ENCODE measurements at regions not wholly inside any gene's neighbourhood (a gene's known extent, or its start where the extent isn't known, plus 50 kb on each side); places are given as distances from the start of the nearest gene placed in this dataset.

DNA sequence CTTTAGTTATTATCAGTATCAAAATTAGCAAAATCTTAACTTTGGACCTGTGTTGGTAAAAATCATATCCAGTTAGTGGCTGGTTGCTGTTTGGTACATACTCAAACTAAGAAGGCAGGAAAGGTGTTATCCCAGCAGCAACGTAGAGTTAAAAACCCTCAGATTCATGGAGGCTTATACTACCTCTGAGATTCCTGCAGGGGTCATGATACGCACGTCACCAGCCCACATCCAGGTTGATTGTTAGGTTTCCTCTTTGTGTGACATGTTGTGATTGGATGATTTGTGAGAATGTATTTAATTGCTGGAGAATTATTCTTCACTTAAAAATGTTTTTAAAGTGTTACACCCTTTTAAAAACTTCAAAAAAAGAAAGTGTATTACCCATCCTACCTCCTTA is 423.3 kb upstream of the ADGRL2 start:
- no peaks in the 10 kb centered on the region for H3K9me3 Mint-ChIP-seq
- ATAC-seq, result no peak

DNA sequence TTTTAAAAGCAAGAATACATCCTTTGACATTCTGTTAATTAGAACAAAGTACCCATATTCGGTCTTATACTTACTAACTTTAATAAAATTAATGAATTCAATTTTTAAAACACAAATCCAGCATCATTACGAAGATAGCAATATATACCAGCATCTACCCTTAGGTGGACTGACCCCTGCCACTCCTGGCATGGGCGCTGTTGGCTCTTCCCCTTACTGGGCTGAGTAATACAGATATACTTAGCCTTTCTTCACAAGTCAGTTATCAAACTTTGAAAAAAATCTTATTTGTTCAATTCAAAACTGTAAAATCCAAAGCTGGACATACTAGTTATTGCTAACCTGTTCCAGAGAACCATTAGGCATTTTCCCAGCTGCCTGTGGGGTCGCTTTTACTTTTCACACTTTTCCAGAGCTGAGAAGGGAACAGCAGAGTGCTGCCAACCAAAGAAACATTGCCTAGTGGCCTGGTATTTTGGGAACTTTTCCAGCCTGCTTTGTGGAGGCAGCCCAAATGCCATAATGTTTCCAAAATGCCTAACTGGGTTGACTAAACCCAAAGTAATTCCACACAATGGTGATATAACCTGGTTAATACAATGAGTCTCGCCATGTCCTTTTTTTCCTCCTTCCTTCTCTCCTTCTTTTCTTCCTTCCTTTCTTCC is 424.7 kb upstream of the ADGRL2 start:
- H3K4me3 Mint-ChIP-seq, result no peak overlapping the region
- no peaks in the 10 kb centered on the region for H3K9me3 Mint-ChIP-seq
- H3K27ac Mint-ChIP-seq, result no peak overlapping the region
- no peaks in the 10 kb centered on the region for H3K27me3 Mint-ChIP-seq
- no peaks in the 10 kb centered on the region for H3K36me3 Mint-ChIP-seq (ENCODE audit: low read depth)
- no peaks in the 10 kb centered on the region for H3K4me1 Mint-ChIP-seq
- ATAC-seq (no peak), DNase-seq (no peak)

More for the DNA sequence above, 423.3 kb upstream of the ADGRL2 start:
- H3K27ac Mint-ChIP-seq, result no peak overlapping the region
- no peaks in the 10 kb centered on the region for H3K36me3 Mint-ChIP-seq (ENCODE audit: low read depth)
- no peaks in the 10 kb centered on the region for H3K4me1 Mint-ChIP-seq
- no peak overlapping the region for H3K4me3 Mint-ChIP-seq
- H3K27me3 Mint-ChIP-seq, result no peaks in the 10 kb centered on the region
- DNase-seq, result no peak

DNA sequence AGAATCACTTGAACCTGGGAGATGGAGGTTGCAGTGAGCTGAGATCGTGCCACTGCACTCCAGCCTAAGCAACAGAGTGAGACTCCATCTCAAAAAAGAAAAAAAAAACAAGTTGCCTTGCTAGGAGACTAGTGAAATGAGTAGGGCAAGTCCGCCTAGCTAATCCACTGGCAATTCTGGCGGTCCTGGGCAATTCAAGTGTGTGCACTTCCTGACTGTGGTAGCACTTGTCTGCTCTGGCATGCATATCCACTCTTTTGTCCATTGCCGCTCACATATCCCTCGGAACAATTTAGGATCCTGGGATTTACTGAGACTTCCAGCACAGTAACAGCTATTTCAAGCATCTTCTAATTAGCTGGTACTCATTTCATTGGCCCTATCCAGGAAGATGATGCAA is 426.3 kb upstream of the ADGRL2 start:
- H3K36me3 Mint-ChIP-seq (ENCODE audit: low read depth), result no peaks in the 10 kb centered on the region
- no peak overlapping the region for H3K27ac Mint-ChIP-seq
- no peaks in the 10 kb centered on the region for H3K9me3 Mint-ChIP-seq
- no peaks in the 10 kb centered on the region for H3K4me1 Mint-ChIP-seq
- DNase-seq, result no peak
- no peak for ATAC-seq
- H3K4me3 Mint-ChIP-seq, result no peak overlapping the region
- H3K27me3 Mint-ChIP-seq, result no peaks in the 10 kb centered on the region

- Mint-ChIP-seq H3K36me3 (ENCODE audit: low read depth) (no peaks in the 10 kb centered on the region), H3K27ac (no peak overlapping the region), H3K4me3 (no peak overlapping the region), H3K4me1 (no peaks in the 10 kb centered on the region), H3K27me3 (no peaks in the 10 kb centered on the region), H3K9me3 (peaks cover 4% of the 10 kb centered on the region)
- no peak for DNase-seq
- ATAC-seq, result no peak
Observed at GRCh38 chr1:81371864-81372263, 428.9 kb upstream of the ADGRL2 start.

GRCh38 chr1:81369833-81370232 is 430.9 kb upstream of the ADGRL2 start:
- DNase-seq (no peak), ATAC-seq (no peak)
- Mint-ChIP-seq H3K27me3 (no peaks in the 10 kb centered on the region), H3K27ac (no peak overlapping the region), H3K36me3 (ENCODE audit: low read depth) (no peaks in the 10 kb centered on the region), H3K4me1 (no peaks in the 10 kb centered on the region), H3K4me3 (no peak overlapping the region), H3K9me3 (peaks cover 4% of the 10 kb centered on the region)

DNA sequence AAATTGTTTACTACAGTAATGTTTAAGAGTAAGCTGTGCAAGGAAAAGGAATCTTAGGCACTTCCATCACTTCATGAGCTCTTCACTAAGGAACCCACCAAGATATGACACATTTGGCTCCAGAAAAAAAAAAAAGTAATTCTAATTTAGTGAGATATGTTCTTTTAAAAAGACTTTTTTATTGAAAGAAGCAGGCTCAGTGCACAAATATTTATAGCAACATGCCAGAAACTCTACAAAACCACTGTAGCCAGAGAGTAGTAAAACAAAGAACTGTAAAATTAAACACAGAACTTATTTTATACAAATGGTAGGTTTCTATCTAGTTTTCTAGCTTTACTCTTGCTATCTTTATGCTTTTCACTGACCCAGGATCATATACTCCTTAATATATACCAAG is 434.6 kb upstream of the ADGRL2 start:
- no peaks in the 10 kb centered on the region for H3K36me3 Mint-ChIP-seq (ENCODE audit: low read depth)
- H3K4me3 Mint-ChIP-seq, result no peak overlapping the region
- peaks cover 8% of the 10 kb centered on the region for H3K9me3 Mint-ChIP-seq
- ATAC-seq (no peak), DNase-seq (no peak)
- no peak overlapping the region for H3K27ac Mint-ChIP-seq
- no peaks in the 10 kb centered on the region for H3K4me1 Mint-ChIP-seq
- H3K27me3 Mint-ChIP-seq, result no peaks in the 10 kb centered on the region

- Mint-ChIP-seq H3K4me1 (no peaks in the 10 kb centered on the region), H3K4me3 (no peak overlapping the region), H3K27ac (no peak overlapping the region), H3K27me3 (no peaks in the 10 kb centered on the region), H3K36me3 (ENCODE audit: low read depth) (no peaks in the 10 kb centered on the region), H3K9me3 (peaks cover 8% of the 10 kb centered on the region)
- no peak for DNase-seq
- ATAC-seq, result no peak
Observed at GRCh38 chr1:81364088-81364487, 436.6 kb upstream of the ADGRL2 start.

GRCh38 chr1:81358151-81358550 is 442.6 kb upstream of the ADGRL2 start:
- no peaks in the 10 kb centered on the region for H3K4me1 Mint-ChIP-seq
- ATAC-seq (no peak), DNase-seq (no peak)
- no peaks in the 10 kb centered on the region for H3K27me3 Mint-ChIP-seq
- H3K9me3 Mint-ChIP-seq, result peaks cover 3% of the 10 kb centered on the region
- no peak overlapping the region for H3K4me3 Mint-ChIP-seq
- no peaks in the 10 kb centered on the region for H3K36me3 Mint-ChIP-seq (ENCODE audit: low read depth)
- H3K27ac Mint-ChIP-seq, result no peak overlapping the region

DNA sequence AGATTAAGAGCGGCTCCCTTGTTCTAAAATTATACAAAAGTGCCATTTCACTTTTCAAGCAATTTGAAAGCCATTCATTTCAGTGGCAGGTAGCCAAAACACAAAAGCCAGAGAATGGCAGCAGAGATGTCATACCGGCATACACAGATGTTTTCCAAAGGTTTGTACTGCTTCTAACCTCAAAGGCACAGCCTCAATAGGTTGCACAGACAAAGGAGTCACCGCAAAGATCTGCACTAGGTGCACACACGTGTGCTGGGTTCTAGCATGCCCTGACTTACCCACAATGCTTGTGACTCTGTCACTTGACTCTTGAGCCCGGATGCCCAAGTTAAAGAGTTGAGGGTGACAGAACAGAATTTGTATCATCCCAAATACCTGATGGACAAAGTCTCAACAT is 448.9 kb upstream of the ADGRL2 start:
- no peak overlapping the region for H3K27ac Mint-ChIP-seq
- no peaks in the 10 kb centered on the region for H3K4me1 Mint-ChIP-seq
- peaks cover 3% of the 10 kb centered on the region for H3K9me3 Mint-ChIP-seq
- no peak overlapping the region for H3K4me3 Mint-ChIP-seq
- ATAC-seq (no peak), DNase-seq (no peak)
- no peaks in the 10 kb centered on the region for H3K36me3 Mint-ChIP-seq (ENCODE audit: low read depth)
- no peaks in the 10 kb centered on the region for H3K27me3 Mint-ChIP-seq

DNA sequence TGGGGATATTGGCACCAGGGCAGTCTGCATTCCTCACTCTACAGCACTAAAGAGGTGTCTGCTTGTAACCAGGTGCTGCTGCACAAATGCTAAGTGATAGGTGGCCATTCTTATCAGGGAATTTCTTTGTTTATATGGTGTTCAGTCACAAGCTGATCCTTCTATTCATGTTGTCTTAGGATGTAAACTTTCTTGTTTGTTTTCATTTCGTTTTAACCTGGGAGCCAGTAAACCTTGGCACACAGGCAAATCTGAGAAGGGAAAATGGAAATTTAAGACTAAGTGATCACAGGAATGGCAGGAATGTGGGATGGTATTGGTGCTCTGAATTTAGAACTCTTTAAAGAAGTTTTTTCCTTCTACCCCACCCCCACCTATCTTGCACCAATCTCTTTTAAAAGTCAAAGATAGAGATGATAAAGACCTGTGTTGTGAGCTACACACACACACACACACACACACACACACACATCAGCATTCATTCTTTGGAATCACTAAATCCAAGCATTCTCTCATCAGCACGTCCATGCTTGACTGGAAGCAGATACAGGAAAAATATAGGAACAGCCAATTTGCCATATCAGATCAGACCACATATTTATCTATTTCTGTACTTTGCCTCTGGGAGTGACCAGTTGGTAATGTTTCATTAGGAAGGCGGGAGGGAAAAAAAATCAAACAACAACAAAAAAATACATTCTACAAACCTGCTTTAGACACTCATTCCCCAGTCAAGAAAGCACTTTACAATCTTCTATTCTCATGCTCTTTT is 451.4 kb upstream of the ADGRL2 start:
- Mint-ChIP-seq H3K4me1 (no peaks in the 10 kb centered on the region), H3K27me3 (no peaks in the 10 kb centered on the region), H3K36me3 (ENCODE audit: low read depth) (no peaks in the 10 kb centered on the region), H3K27ac (no peak overlapping the region), H3K4me3 (no peak overlapping the region), H3K9me3 (no peaks in the 10 kb centered on the region)
- DNase-seq, result no peak
- no peak for ATAC-seq

DNA sequence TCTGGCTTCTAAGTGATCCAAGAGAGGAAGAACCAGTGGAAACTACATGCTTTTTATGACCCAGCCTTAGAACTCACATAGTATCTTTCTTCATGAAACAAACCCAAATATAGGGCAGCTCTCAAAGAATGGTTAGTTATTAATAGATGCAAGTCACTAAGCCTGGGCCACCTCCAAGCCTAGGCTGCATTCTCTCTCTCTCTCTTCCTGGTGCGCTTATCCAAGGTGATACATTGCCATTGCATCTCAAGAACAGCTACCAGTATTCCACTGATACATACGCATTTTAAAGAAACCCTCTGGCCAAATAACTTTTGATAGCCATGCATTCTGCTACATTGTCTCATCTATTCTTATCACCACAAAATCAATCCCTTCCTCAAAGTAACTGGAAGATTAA is 455.6 kb upstream of the ADGRL2 start:
- Mint-ChIP-seq H3K4me3 (no peak overlapping the region), H3K27me3 (no peaks in the 10 kb centered on the region), H3K36me3 (ENCODE audit: low read depth) (no peaks in the 10 kb centered on the region), H3K4me1 (no peaks in the 10 kb centered on the region), H3K27ac (no peak overlapping the region), H3K9me3 (no peaks in the 10 kb centered on the region)
- no peak for ATAC-seq
- no peak for DNase-seq

GRCh38 chr1:81340239-81340638 is 460.5 kb upstream of the ADGRL2 start:
- no peaks in the 10 kb centered on the region for H3K36me3 Mint-ChIP-seq (ENCODE audit: low read depth)
- no peak overlapping the region for H3K4me3 Mint-ChIP-seq
- H3K9me3 Mint-ChIP-seq, result peaks cover 13% of the 10 kb centered on the region
- ATAC-seq, result no peak
- no peaks in the 10 kb centered on the region for H3K27me3 Mint-ChIP-seq
- no peaks in the 10 kb centered on the region for H3K4me1 Mint-ChIP-seq
- DNase-seq, result no peak
- H3K27ac Mint-ChIP-seq, result no peak overlapping the region

GRCh38 chr1:81337226-81337625 is 463.5 kb upstream of the ADGRL2 start:
- Mint-ChIP-seq H3K27me3 (no peaks in the 10 kb centered on the region), H3K9me3 (peaks cover 18% of the 10 kb centered on the region), H3K4me3 (no peak overlapping the region), H3K4me1 (no peaks in the 10 kb centered on the region), H3K36me3 (ENCODE audit: low read depth) (no peaks in the 10 kb centered on the region), H3K27ac (no peak overlapping the region)
- DNase-seq (no peak), ATAC-seq (no peak)

- no peak overlapping the region for H3K4me3 Mint-ChIP-seq
- no peaks in the 10 kb centered on the region for H3K4me1 Mint-ChIP-seq
- DNase-seq (no peak), ATAC-seq (no peak)
- no peak overlapping the region for H3K27ac Mint-ChIP-seq
- peaks cover 18% of the 10 kb centered on the region for H3K9me3 Mint-ChIP-seq
- H3K36me3 Mint-ChIP-seq (ENCODE audit: low read depth), result no peaks in the 10 kb centered on the region
- H3K27me3 Mint-ChIP-seq, result no peaks in the 10 kb centered on the region
Observed at GRCh38 chr1:81335876-81336275, 464.9 kb upstream of the ADGRL2 start.

DNA sequence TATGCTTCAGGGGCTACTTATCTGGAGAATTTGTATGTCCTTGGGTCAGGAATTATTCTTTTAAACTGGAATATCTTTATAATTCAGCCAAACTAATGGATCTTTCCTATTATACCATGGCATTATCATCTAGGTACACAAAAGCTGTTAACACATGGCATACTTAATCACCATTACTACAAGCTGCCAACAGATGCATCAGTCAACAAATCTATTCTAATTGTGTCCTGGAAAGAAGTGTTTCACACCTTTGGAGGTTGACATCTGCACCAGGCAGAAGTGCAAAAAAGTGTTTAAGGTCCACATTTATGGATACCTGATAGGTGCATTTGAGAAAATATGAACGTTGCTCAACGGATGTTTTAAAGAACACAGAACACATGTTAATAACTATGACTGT is 470.2 kb upstream of the ADGRL2 start:
- no peaks in the 10 kb centered on the region for H3K36me3 Mint-ChIP-seq (ENCODE audit: low read depth)
- no peak overlapping the region for H3K27ac Mint-ChIP-seq
- no peaks in the 10 kb centered on the region for H3K27me3 Mint-ChIP-seq
- DNase-seq (no peak), ATAC-seq (no peak)
- no peak overlapping the region for H3K4me3 Mint-ChIP-seq
- no peaks in the 10 kb centered on the region for H3K4me1 Mint-ChIP-seq
- peaks cover 7% of the 10 kb centered on the region for H3K9me3 Mint-ChIP-seq
